Testis (tissue), 2 donors: ENCODE measurements at regions not wholly inside any gene's neighbourhood (a gene's known extent, or its start where the extent isn't known, plus 50 kb on each side); places are given as distances from the start of the nearest gene placed in this dataset.

Experiments used
- POLR2A ChIP-seq: fragments of 450-650 bp; IDR thresholded peaks from one replicate; pipeline ENCODE4 v1.6.1; 2017; ENCODE audit warnings: antibody characterized with exemption, mild to moderate bottlenecking, moderate library complexity
- TF ChIP-seq, protein P1 (sequence below), 3 experiments: fragments of 450-650 bp in 2 of 3; fragments of 200-600 bp in 1 of 3; sonication (generic) in 1 of 3; IDR thresholded peaks; one replicate each; pipeline ENCODE4 v1.5.1; 2016 to 2019; ENCODE audit warnings: antibody characterized with exemption in 3 of 3, mild to moderate bottlenecking in 2 of 3, moderate library complexity in 1 of 3

DNA sequence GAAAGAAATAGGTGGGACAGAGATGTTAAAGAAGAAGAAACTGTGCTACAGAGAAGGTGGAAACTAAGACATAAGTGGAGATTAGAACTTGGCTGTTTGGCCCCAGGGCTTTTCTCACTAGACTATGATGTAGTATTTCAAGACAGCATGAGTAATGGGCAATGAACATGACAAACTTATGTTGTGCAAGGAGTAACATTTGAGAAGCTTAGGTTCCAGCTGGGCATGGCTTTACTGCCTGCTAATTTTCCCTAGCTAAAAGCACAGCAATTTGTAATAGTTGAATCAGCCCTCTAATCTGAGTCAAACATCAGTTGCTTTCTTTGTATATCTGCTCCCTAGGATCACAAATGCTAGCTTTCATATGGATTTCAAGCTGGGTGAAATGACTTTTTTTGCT is 294.3 kb upstream of the BMP2 start:
- TF ChIP-seq, protein P1, sequence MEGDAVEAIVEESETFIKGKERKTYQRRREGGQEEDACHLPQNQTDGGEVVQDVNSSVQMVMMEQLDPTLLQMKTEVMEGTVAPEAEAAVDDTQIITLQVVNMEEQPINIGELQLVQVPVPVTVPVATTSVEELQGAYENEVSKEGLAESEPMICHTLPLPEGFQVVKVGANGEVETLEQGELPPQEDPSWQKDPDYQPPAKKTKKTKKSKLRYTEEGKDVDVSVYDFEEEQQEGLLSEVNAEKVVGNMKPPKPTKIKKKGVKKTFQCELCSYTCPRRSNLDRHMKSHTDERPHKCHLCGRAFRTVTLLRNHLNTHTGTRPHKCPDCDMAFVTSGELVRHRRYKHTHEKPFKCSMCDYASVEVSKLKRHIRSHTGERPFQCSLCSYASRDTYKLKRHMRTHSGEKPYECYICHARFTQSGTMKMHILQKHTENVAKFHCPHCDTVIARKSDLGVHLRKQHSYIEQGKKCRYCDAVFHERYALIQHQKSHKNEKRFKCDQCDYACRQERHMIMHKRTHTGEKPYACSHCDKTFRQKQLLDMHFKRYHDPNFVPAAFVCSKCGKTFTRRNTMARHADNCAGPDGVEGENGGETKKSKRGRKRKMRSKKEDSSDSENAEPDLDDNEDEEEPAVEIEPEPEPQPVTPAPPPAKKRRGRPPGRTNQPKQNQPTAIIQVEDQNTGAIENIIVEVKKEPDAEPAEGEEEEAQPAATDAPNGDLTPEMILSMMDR (IDR thresholded peaks at IDR 0.05) = no peak
- no peak for TF ChIP-seq POLR2A
